ENCODE measurements at regions not wholly inside any gene's neighbourhood (a gene's known extent, or its start where the extent isn't known, plus 50 kb on each side); places are given as distances from the start of the nearest gene placed in this dataset.

- POLR2A ChIA-PET = no interaction called here
- Mint-ChIP-seq H3K9me3 (ENCODE audit: insufficient read depth) (no peaks in the 10 kb centered on the region), H3K27me3 (ENCODE audit: low read depth) (peaks cover 24% of the 10 kb centered on the region), H3K36me3 (ENCODE audit: low read depth) (no peaks in the 10 kb centered on the region), H3K4me3 (no peak overlapping the region), H3K27ac (no peak overlapping the region), H3K4me1 (ENCODE audit: low read depth) (peaks cover 6% of the 10 kb centered on the region)
- CTCF ChIA-PET = no interaction called here
- ATAC-seq (no peak), DNase-seq (no peak)
Observed at GRCh38 chr3:44050101-44050500, 191.6 kb upstream of the TOPAZ1 start.

- POLR2A ChIA-PET = no interaction called here
- H3K27me3 Mint-ChIP-seq (ENCODE audit: low read depth) = peaks cover 20% of the 10 kb centered on the region
- H3K27ac Mint-ChIP-seq = no peak overlapping the region
- DNase-seq (no peak), ATAC-seq (no peak)
- peaks cover 6% of the 10 kb centered on the region for H3K4me1 Mint-ChIP-seq (ENCODE audit: low read depth)
- CTCF ChIA-PET = no interaction called here
- no peaks in the 10 kb centered on the region for H3K36me3 Mint-ChIP-seq (ENCODE audit: low read depth)
- H3K9me3 Mint-ChIP-seq (ENCODE audit: insufficient read depth) = no peaks in the 10 kb centered on the region
- no peak overlapping the region for H3K4me3 Mint-ChIP-seq
Observed at GRCh38 chr3:44050867-44051266, 190.8 kb upstream of the TOPAZ1 start.

- H3K4me3 Mint-ChIP-seq = no peak overlapping the region
- ChIA-PET CTCF (no interaction called here), POLR2A (no interaction called here)
- no peaks in the 10 kb centered on the region for H3K9me3 Mint-ChIP-seq (ENCODE audit: insufficient read depth)
- H3K4me1 Mint-ChIP-seq (ENCODE audit: low read depth) = peaks cover 36% of the 10 kb centered on the region
- ATAC-seq (no peak), DNase-seq (no peak)
- H3K27me3 Mint-ChIP-seq (ENCODE audit: low read depth) = peaks cover 9% of the 10 kb centered on the region
- no peaks in the 10 kb centered on the region for H3K36me3 Mint-ChIP-seq (ENCODE audit: low read depth)
- H3K27ac Mint-ChIP-seq = no peak overlapping the region
Observed at GRCh38 chr3:44055951-44056350, 185.7 kb upstream of the TOPAZ1 start.

- CTCF ChIA-PET = no interaction called here
- Mint-ChIP-seq H3K36me3 (ENCODE audit: low read depth) (no peaks in the 10 kb centered on the region), H3K27me3 (ENCODE audit: low read depth) (peaks cover 5% of the 10 kb centered on the region)
Observed at GRCh38 chr3:44056446-44057240, 185.0 kb upstream of the TOPAZ1 start.

GRCh38 chr3:44058022-44058867 is 183.4 kb upstream of the TOPAZ1 start:
- ChIA-PET CTCF (interaction anchor here (1.3 kb wide), 1 partner anchor 202 kb away, joined by 4 read pairs; no protein-coding TSS in a partner anchor), POLR2A (interaction anchor here (0.9 to 1.3 kb wide), 2 partner anchors 14 to 16 kb away, joined by 3 read pairs; no protein-coding TSS in a partner anchor)
- ATAC-seq (peak; percentile 70), DNase-seq (peak; percentile 32)
- H3K4me3 Mint-ChIP-seq = no peak overlapping the region
- no peaks in the 10 kb centered on the region for H3K36me3 Mint-ChIP-seq (ENCODE audit: low read depth)
- peaks cover 33% of the 10 kb centered on the region for H3K4me1 Mint-ChIP-seq (ENCODE audit: low read depth)
- no peaks in the 10 kb centered on the region for H3K9me3 Mint-ChIP-seq (ENCODE audit: insufficient read depth)
- no peak overlapping the region for H3K27ac Mint-ChIP-seq
- peaks cover 7% of the 10 kb centered on the region for H3K27me3 Mint-ChIP-seq (ENCODE audit: low read depth)

More at GRCh38 chr3:44056446-44057240, 185.0 kb upstream of the TOPAZ1 start:
- no peak for ATAC-seq
- DNase-seq = no peak
- Mint-ChIP-seq H3K4me3 (no peak overlapping the region), H3K9me3 (ENCODE audit: insufficient read depth) (no peaks in the 10 kb centered on the region), H3K4me1 (ENCODE audit: low read depth) (peaks cover 33% of the 10 kb centered on the region), H3K27ac (no peak overlapping the region)
- POLR2A ChIA-PET = no interaction called here

GRCh38 chr3:44058868-44059203 is 182.8 kb upstream of the TOPAZ1 start:
- H3K36me3 Mint-ChIP-seq (ENCODE audit: low read depth) = no peaks in the 10 kb centered on the region
- POLR2A ChIA-PET = interaction anchor here (0.9 to 1.3 kb wide), 2 partner anchors 14 to 16 kb away, joined by 3 read pairs; no protein-coding TSS in a partner anchor
- H3K4me1 Mint-ChIP-seq (ENCODE audit: low read depth) = peaks cover 33% of the 10 kb centered on the region
- H3K27ac Mint-ChIP-seq = no peak overlapping the region
- H3K9me3 Mint-ChIP-seq (ENCODE audit: insufficient read depth) = no peaks in the 10 kb centered on the region
- peaks cover 9% of the 10 kb centered on the region for H3K27me3 Mint-ChIP-seq (ENCODE audit: low read depth)
- DNase-seq (no peak), ATAC-seq (no peak)
- CTCF ChIA-PET = interaction anchor here (1.3 kb wide), 1 partner anchor 203 kb away, joined by 4 read pairs; no protein-coding TSS in a partner anchor
- H3K4me3 Mint-ChIP-seq = no peak overlapping the region

GRCh38 chr3:44060164-44060563 is 181.5 kb upstream of the TOPAZ1 start:
- H3K27me3 Mint-ChIP-seq (ENCODE audit: low read depth) = peaks cover 10% of the 10 kb centered on the region
- H3K27ac Mint-ChIP-seq = no peak overlapping the region
- ChIA-PET CTCF (no interaction called here), POLR2A (no interaction called here)
- ATAC-seq (no peak), DNase-seq (no peak)
- no peaks in the 10 kb centered on the region for H3K9me3 Mint-ChIP-seq (ENCODE audit: insufficient read depth)
- no peaks in the 10 kb centered on the region for H3K36me3 Mint-ChIP-seq (ENCODE audit: low read depth)
- H3K4me3 Mint-ChIP-seq = no peak overlapping the region
- H3K4me1 Mint-ChIP-seq (ENCODE audit: low read depth) = peaks cover 33% of the 10 kb centered on the region

- peaks cover 33% of the 10 kb centered on the region for H3K4me1 Mint-ChIP-seq (ENCODE audit: low read depth)
- no peak for DNase-seq
- ChIA-PET POLR2A (no interaction called here), CTCF (no interaction called here)
- no peak overlapping the region for H3K4me3 Mint-ChIP-seq
- H3K27me3 Mint-ChIP-seq (ENCODE audit: low read depth) = peaks cover 10% of the 10 kb centered on the region
- H3K9me3 Mint-ChIP-seq (ENCODE audit: insufficient read depth) = no peaks in the 10 kb centered on the region
- ATAC-seq = no peak
- no peak overlapping the region for H3K27ac Mint-ChIP-seq
- no peaks in the 10 kb centered on the region for H3K36me3 Mint-ChIP-seq (ENCODE audit: low read depth)
Observed at GRCh38 chr3:44061268-44061667, 180.4 kb upstream of the TOPAZ1 start.

- DNase-seq (no peak), ATAC-seq (no peak)
- Mint-ChIP-seq H3K27me3 (ENCODE audit: low read depth) (peaks cover 10% of the 10 kb centered on the region), H3K4me3 (no peak overlapping the region), H3K36me3 (ENCODE audit: low read depth) (no peaks in the 10 kb centered on the region), H3K27ac (no peak overlapping the region), H3K4me1 (ENCODE audit: low read depth) (peaks cover 33% of the 10 kb centered on the region), H3K9me3 (ENCODE audit: insufficient read depth) (no peaks in the 10 kb centered on the region)
- CTCF ChIA-PET = no interaction called here
- POLR2A ChIA-PET = no interaction called here
Observed at GRCh38 chr3:44061961-44062360, 179.7 kb upstream of the TOPAZ1 start.

GRCh38 chr3:44065311-44066094 is 176.2 kb upstream of the TOPAZ1 start:
- Mint-ChIP-seq H3K36me3 (ENCODE audit: low read depth) (no peaks in the 10 kb centered on the region), H3K27ac (no peak overlapping the region), H3K27me3 (ENCODE audit: low read depth) (peaks cover 15% of the 10 kb centered on the region), H3K4me1 (ENCODE audit: low read depth) (peaks cover 4% of the 10 kb centered on the region), H3K4me3 (no peak overlapping the region), H3K9me3 (ENCODE audit: insufficient read depth) (no peaks in the 10 kb centered on the region)
- ChIA-PET CTCF (no interaction called here), POLR2A (no interaction called here)
- ATAC-seq (no peak), DNase-seq (no peak)

GRCh38 chr3:44066806-44067205 is 174.9 kb upstream of the TOPAZ1 start:
- H3K4me3 Mint-ChIP-seq = no peak overlapping the region
- H3K27ac Mint-ChIP-seq = no peak overlapping the region
- ChIA-PET POLR2A (no interaction called here), CTCF (no interaction called here)
- no peaks in the 10 kb centered on the region for H3K9me3 Mint-ChIP-seq (ENCODE audit: insufficient read depth)
- no peak for DNase-seq
- H3K4me1 Mint-ChIP-seq (ENCODE audit: low read depth) = no peaks in the 10 kb centered on the region
- peaks cover 18% of the 10 kb centered on the region for H3K27me3 Mint-ChIP-seq (ENCODE audit: low read depth)
- no peak for ATAC-seq
- no peaks in the 10 kb centered on the region for H3K36me3 Mint-ChIP-seq (ENCODE audit: low read depth)

GRCh38 chr3:44067431-44067830 is 174.3 kb upstream of the TOPAZ1 start:
- DNase-seq (no peak), ATAC-seq (no peak)
- CTCF ChIA-PET = no interaction called here
- Mint-ChIP-seq H3K27me3 (ENCODE audit: low read depth) (peaks cover 13% of the 10 kb centered on the region), H3K4me1 (ENCODE audit: low read depth) (no peaks in the 10 kb centered on the region), H3K27ac (no peak overlapping the region), H3K36me3 (ENCODE audit: low read depth) (no peaks in the 10 kb centered on the region), H3K4me3 (no peak overlapping the region), H3K9me3 (ENCODE audit: insufficient read depth) (no peaks in the 10 kb centered on the region)
- POLR2A ChIA-PET = no interaction called here
